ENCODE measurements at regions not wholly inside any gene's neighbourhood (a gene's known extent, or its start where the extent isn't known, plus 50 kb on each side); places are given as distances from the start of the nearest gene placed in this dataset.

- DNase-seq (ENCODE audit: low spot score) = no peak
- in situ Hi-C loops (cut with HindIII; ENCODE audit: low sequenced_read_pairs) = no loop called here
Observed at GRCh38 chr16:86986136-86986535, 331.1 kb downstream of the C16orf95 start.

GRCh38 chr16:86986809-86987487 lies 330.2 kb downstream of the C16orf95 start:
- in situ Hi-C loops (cut with HindIII; ENCODE audit: low sequenced_read_pairs) = no loop called here
- DNase-seq (ENCODE audit: low spot score) = no peak

GRCh38 chr16:86987746-86988670 lies 329.2 kb downstream of the C16orf95 start:
- in situ Hi-C loops (cut with HindIII; ENCODE audit: low sequenced_read_pairs) = no loop called here
- no peak for DNase-seq (ENCODE audit: low spot score)

GRCh38 chr16:86988920-86989696 lies 328.1 kb downstream of the C16orf95 start:
- DNase-seq (ENCODE audit: low spot score) = no peak
- in situ Hi-C loops (cut with HindIII; ENCODE audit: low sequenced_read_pairs) = no loop called here

GRCh38 chr16:86990451-86990850 lies 326.7 kb downstream of the C16orf95 start:
- DNase-seq (ENCODE audit: low spot score) = no peak
- in situ Hi-C loops (cut with HindIII; ENCODE audit: low sequenced_read_pairs) = no loop called here

- in situ Hi-C loops (cut with HindIII; ENCODE audit: low sequenced_read_pairs) = no loop called here
- DNase-seq (ENCODE audit: low spot score) = no peak
Observed at GRCh38 chr16:86991679-86992078, 325.5 kb downstream of the C16orf95 start.

- no peak for DNase-seq (ENCODE audit: low spot score)
- in situ Hi-C loops (cut with HindIII; ENCODE audit: low sequenced_read_pairs) = no loop called here
Observed at GRCh38 chr16:86992587-86992986, 324.6 kb downstream of the C16orf95 start.

GRCh38 chr16:86993426-86994110 lies 323.6 kb downstream of the C16orf95 start:
- no peak for DNase-seq (ENCODE audit: low spot score)
- in situ Hi-C loops (cut with HindIII; ENCODE audit: low sequenced_read_pairs) = no loop called here

- DNase-seq (ENCODE audit: low spot score) = no peak
- in situ Hi-C loops (cut with HindIII; ENCODE audit: low sequenced_read_pairs) = no loop called here
Observed at GRCh38 chr16:86994215-86994614, 323.0 kb downstream of the C16orf95 start.

GRCh38 chr16:86994651-86995171 lies 322.5 kb downstream of the C16orf95 start:
- in situ Hi-C loops (cut with HindIII; ENCODE audit: low sequenced_read_pairs) = no loop called here
- no peak for DNase-seq (ENCODE audit: low spot score)

- no peak for DNase-seq (ENCODE audit: low spot score)
- in situ Hi-C loops (cut with HindIII; ENCODE audit: low sequenced_read_pairs) = no loop called here
Observed at GRCh38 chr16:86995456-86995855, 321.7 kb downstream of the C16orf95 start.

- no peak for DNase-seq (ENCODE audit: low spot score)
- in situ Hi-C loops (cut with HindIII; ENCODE audit: low sequenced_read_pairs) = no loop called here
Observed at GRCh38 chr16:86996081-86996480, 321.1 kb downstream of the C16orf95 start.

GRCh38 chr16:86997058-86997457 lies 320.1 kb downstream of the C16orf95 start:
- in situ Hi-C loops (cut with HindIII; ENCODE audit: low sequenced_read_pairs) = no loop called here
- no peak for DNase-seq (ENCODE audit: low spot score)

GRCh38 chr16:86998196-86999001 lies 318.8 kb downstream of the C16orf95 start:
- no peak for DNase-seq (ENCODE audit: low spot score)
- in situ Hi-C loops (cut with HindIII; ENCODE audit: low sequenced_read_pairs) = no loop called here

- in situ Hi-C loops (cut with HindIII; ENCODE audit: low sequenced_read_pairs) = no loop called here
- DNase-seq (ENCODE audit: low spot score) = no peak
Observed at GRCh38 chr16:87000001-87000400, 317.2 kb downstream of the C16orf95 start.

- in situ Hi-C loops (cut with HindIII; ENCODE audit: low sequenced_read_pairs) = no loop called here
- DNase-seq (ENCODE audit: low spot score) = no peak
Observed at GRCh38 chr16:87002717-87003413, 314.3 kb downstream of the C16orf95 start.

GRCh38 chr16:87003414-87003755 lies 313.8 kb downstream of the C16orf95 start:
- in situ Hi-C loops (cut with HindIII; ENCODE audit: low sequenced_read_pairs) = no loop called here
- no peak for DNase-seq (ENCODE audit: low spot score)

- in situ Hi-C loops (cut with HindIII; ENCODE audit: low sequenced_read_pairs) = no loop called here
- DNase-seq (ENCODE audit: low spot score) = no peak
Observed at GRCh38 chr16:87006021-87006420, 311.2 kb downstream of the C16orf95 start.

All from G401 (cell line).